H1 (cell line): ENCODE measurements at regions not wholly inside any gene's neighbourhood (a gene's known extent, or its start where the extent isn't known, plus 50 kb on each side); places are given as distances from the start of the nearest gene placed in this dataset.

Experiments used
- CTBP2 ChIP-seq: IDR thresholded peaks from 2 replicates; pipeline ENCODE4 v1.7.0; 2011; ENCODE audit warnings: borderline replicate concordance, mild to moderate bottlenecking, moderate library complexity, mixed read lengths, low read length; ENCODE audit not compliant: insufficient read depth, insufficient read length
- KDM4A ChIP-seq: IDR thresholded peaks from one replicate; pipeline ENCODE4 v1.7.1; 2012; ENCODE audit warnings: low read depth, mild to moderate bottlenecking, moderate library complexity, low read length, inconsistent platforms; ENCODE audit not compliant: severe bottlenecking
- TCF12 ChIP-seq: IDR thresholded peaks from 2 replicates; pipeline ENCODE4 v1.6.1; 2011; ENCODE audit warnings: low read depth, mild to moderate bottlenecking, low read length
- TF ChIP-seq, protein P1 (sequence below): fragments of 300-600 bp; sonication (generic); IDR thresholded peaks from 2 replicates; pipeline ENCODE4 v1.7.1; 2012; ENCODE audit warnings: low read length, moderate library complexity, mild to moderate bottlenecking, inconsistent platforms; ENCODE audit not compliant: insufficient replicate concordance
- TF ChIP-seq, protein P2 (sequence below), 3 experiments: IDR thresholded peaks; 1 replicate in 2 of 3; 2 replicates in 1 of 3; pipeline versions ENCODE4 v1.5.1 to v1.6.1; 2011; ENCODE audit warnings: low read length in 3 of 3, mild to moderate bottlenecking in 3 of 3, inconsistent platforms in 2 of 3, low read depth in 1 of 3, moderate library complexity in 1 of 3; ENCODE audit not compliant: insufficient read depth in 1 of 3; ENCODE audit errors: control extremely low read depth in 1 of 3
- TF ChIP-seq, protein P3 (sequence below): IDR thresholded peaks from 2 replicates; pipeline ENCODE4 v1.6.1; 2011; ENCODE audit warnings: low read length, improper control_type of control experiment

DNA sequence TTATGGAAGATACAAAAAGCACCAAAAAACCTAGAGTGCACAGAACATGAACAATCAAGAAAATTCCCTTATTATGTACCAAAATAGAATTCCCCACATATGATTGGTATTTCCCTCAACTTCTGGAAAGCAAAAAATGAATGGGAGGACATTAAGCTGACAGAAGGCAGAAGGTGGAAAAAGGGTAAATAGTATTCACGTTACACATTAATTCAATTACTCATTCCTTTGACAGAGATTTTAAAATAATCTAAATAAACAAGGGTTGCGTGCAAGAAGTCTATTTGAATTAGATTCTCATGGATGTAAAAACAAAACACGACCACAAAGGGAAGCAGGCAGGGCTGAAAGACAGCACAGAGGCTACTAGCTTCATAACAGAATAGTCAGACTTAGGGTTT lies 260.5 kb upstream of the ZPLD1 start (continued):
- TF ChIP-seq, protein P1, sequence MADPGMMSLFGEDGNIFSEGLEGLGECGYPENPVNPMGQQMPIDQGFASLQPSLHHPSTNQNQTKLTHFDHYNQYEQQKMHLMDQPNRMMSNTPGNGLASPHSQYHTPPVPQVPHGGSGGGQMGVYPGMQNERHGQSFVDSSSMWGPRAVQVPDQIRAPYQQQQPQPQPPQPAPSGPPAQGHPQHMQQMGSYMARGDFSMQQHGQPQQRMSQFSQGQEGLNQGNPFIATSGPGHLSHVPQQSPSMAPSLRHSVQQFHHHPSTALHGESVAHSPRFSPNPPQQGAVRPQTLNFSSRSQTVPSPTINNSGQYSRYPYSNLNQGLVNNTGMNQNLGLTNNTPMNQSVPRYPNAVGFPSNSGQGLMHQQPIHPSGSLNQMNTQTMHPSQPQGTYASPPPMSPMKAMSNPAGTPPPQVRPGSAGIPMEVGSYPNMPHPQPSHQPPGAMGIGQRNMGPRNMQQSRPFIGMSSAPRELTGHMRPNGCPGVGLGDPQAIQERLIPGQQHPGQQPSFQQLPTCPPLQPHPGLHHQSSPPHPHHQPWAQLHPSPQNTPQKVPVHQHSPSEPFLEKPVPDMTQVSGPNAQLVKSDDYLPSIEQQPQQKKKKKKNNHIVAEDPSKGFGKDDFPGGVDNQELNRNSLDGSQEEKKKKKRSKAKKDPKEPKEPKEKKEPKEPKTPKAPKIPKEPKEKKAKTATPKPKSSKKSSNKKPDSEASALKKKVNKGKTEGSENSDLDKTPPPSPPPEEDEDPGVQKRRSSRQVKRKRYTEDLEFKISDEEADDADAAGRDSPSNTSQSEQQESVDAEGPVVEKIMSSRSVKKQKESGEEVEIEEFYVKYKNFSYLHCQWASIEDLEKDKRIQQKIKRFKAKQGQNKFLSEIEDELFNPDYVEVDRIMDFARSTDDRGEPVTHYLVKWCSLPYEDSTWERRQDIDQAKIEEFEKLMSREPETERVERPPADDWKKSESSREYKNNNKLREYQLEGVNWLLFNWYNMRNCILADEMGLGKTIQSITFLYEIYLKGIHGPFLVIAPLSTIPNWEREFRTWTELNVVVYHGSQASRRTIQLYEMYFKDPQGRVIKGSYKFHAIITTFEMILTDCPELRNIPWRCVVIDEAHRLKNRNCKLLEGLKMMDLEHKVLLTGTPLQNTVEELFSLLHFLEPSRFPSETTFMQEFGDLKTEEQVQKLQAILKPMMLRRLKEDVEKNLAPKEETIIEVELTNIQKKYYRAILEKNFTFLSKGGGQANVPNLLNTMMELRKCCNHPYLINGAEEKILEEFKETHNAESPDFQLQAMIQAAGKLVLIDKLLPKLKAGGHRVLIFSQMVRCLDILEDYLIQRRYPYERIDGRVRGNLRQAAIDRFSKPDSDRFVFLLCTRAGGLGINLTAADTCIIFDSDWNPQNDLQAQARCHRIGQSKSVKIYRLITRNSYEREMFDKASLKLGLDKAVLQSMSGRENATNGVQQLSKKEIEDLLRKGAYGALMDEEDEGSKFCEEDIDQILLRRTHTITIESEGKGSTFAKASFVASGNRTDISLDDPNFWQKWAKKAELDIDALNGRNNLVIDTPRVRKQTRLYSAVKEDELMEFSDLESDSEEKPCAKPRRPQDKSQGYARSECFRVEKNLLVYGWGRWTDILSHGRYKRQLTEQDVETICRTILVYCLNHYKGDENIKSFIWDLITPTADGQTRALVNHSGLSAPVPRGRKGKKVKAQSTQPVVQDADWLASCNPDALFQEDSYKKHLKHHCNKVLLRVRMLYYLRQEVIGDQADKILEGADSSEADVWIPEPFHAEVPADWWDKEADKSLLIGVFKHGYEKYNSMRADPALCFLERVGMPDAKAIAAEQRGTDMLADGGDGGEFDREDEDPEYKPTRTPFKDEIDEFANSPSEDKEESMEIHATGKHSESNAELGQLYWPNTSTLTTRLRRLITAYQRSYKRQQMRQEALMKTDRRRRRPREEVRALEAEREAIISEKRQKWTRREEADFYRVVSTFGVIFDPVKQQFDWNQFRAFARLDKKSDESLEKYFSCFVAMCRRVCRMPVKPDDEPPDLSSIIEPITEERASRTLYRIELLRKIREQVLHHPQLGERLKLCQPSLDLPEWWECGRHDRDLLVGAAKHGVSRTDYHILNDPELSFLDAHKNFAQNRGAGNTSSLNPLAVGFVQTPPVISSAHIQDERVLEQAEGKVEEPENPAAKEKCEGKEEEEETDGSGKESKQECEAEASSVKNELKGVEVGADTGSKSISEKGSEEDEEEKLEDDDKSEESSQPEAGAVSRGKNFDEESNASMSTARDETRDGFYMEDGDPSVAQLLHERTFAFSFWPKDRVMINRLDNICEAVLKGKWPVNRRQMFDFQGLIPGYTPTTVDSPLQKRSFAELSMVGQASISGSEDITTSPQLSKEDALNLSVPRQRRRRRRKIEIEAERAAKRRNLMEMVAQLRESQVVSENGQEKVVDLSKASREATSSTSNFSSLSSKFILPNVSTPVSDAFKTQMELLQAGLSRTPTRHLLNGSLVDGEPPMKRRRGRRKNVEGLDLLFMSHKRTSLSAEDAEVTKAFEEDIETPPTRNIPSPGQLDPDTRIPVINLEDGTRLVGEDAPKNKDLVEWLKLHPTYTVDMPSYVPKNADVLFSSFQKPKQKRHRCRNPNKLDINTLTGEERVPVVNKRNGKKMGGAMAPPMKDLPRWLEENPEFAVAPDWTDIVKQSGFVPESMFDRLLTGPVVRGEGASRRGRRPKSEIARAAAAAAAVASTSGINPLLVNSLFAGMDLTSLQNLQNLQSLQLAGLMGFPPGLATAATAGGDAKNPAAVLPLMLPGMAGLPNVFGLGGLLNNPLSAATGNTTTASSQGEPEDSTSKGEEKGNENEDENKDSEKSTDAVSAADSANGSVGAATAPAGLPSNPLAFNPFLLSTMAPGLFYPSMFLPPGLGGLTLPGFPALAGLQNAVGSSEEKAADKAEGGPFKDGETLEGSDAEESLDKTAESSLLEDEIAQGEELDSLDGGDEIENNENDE, result no peak
- TF ChIP-seq, protein P2, sequence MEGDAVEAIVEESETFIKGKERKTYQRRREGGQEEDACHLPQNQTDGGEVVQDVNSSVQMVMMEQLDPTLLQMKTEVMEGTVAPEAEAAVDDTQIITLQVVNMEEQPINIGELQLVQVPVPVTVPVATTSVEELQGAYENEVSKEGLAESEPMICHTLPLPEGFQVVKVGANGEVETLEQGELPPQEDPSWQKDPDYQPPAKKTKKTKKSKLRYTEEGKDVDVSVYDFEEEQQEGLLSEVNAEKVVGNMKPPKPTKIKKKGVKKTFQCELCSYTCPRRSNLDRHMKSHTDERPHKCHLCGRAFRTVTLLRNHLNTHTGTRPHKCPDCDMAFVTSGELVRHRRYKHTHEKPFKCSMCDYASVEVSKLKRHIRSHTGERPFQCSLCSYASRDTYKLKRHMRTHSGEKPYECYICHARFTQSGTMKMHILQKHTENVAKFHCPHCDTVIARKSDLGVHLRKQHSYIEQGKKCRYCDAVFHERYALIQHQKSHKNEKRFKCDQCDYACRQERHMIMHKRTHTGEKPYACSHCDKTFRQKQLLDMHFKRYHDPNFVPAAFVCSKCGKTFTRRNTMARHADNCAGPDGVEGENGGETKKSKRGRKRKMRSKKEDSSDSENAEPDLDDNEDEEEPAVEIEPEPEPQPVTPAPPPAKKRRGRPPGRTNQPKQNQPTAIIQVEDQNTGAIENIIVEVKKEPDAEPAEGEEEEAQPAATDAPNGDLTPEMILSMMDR (IDR thresholded peaks at IDR 0.05; ENCODE audit: control extremely low read depth in 1 of 3, insufficient read depth in 1 of 3, low read depth in 1 of 3, low read length in 3 of 3), result no peak
- TF ChIP-seq CTBP2 (no peak), KDM4A (no peak), TCF12 (no peak)
- TF ChIP-seq, protein P3, sequence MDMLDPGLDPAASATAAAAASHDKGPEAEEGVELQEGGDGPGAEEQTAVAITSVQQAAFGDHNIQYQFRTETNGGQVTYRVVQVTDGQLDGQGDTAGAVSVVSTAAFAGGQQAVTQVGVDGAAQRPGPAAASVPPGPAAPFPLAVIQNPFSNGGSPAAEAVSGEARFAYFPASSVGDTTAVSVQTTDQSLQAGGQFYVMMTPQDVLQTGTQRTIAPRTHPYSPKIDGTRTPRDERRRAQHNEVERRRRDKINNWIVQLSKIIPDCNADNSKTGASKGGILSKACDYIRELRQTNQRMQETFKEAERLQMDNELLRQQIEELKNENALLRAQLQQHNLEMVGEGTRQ, result no peak
- TF ChIP-seq, all 59 proteins: peak for 0
